GM19023 (cell line): ENCODE measurements at regions not wholly inside any gene's neighbourhood (a gene's known extent, or its start where the extent isn't known, plus 50 kb on each side); places are given as distances from the start of the nearest gene placed in this dataset.

ENCODE experiments used
- ATAC-seq: cut with Tn5 transposase; IDR thresholded peaks from one replicate; pipeline ENCODE4 v1.9.1; 2021; ENCODE audit warnings: mild to moderate bottlenecking, moderate library complexity; ENCODE audit not compliant: unreplicated experiment

- ATAC-seq, result no peak
These were observed 81.3 kb upstream of the TRPC5 start for GRCh38 chrX:112163906-112164305.

- ATAC-seq, result no peak
These were observed 65.8 kb upstream of the TRPC5 start for GRCh38 chrX:112148397-112148796.

GRCh38 chrX:112147206-112147605 is 64.6 kb upstream of the TRPC5 start:
- ATAC-seq, result no peak

GRCh38 chrX:112137276-112137675 is 54.7 kb upstream of the TRPC5 start:
- no peak for ATAC-seq
